Fibroblast of skin of abdomen (primary cell): ENCODE measurements at regions not wholly inside any gene's neighbourhood (a gene's known extent, or its start where the extent isn't known, plus 50 kb on each side); places are given as distances from the start of the nearest gene placed in this dataset.
"Not testable (repeated sequence)": the region's sequence is repeated elsewhere in the genome, so short reads cannot be mapped to it uniquely, and the experiment has no call there.

Experiments
- DNase-seq: peaks from one replicate; pipeline ENCODE4 v3.0.0-alpha.2; 2013

DNA sequence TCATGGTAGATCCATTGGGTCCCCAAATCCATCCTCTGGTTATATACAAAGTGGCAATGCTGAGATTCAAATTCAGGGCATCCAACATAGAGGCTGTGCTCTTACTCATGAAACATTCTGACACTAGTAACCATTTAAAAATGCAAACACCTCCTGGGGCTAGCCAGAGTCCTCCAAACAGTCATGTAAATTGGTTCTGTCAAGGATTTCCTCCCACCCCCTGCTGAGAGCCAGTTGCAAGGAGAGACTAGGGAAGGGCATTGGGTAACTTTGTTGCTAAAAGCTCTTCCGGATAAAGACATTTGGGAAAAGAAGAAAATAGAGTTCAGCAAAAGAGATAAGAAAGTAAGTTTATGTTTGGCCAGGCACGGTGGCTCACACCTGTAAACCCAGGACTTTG, 58.3 kb downstream of the ART5 start:
- DNase-seq, result peak; percentile 55

DNA sequence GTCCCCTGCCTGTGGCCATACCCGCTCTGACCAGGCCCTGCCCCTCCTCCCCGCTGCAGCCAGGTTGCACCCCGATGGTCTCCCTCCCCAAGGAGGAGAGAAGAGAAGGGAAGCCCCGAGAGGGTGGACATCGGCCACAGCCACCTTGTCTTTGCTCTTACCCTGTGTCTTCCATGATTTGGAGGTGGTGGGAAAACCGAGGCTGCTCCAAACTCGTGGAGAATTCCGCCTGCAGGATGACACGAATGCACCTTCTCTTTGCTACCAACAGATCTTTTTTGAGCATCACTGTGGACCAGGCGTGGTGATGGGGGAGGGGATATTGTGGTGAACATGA, 60.4 kb downstream of the ART5 start:
- DNase-seq, result not testable (repeated sequence)

- peak; percentile 1 for DNase-seq
These were observed 61.1 kb downstream of the ART5 start for GRCh38 chr11:3580487-3581388.

DNA sequence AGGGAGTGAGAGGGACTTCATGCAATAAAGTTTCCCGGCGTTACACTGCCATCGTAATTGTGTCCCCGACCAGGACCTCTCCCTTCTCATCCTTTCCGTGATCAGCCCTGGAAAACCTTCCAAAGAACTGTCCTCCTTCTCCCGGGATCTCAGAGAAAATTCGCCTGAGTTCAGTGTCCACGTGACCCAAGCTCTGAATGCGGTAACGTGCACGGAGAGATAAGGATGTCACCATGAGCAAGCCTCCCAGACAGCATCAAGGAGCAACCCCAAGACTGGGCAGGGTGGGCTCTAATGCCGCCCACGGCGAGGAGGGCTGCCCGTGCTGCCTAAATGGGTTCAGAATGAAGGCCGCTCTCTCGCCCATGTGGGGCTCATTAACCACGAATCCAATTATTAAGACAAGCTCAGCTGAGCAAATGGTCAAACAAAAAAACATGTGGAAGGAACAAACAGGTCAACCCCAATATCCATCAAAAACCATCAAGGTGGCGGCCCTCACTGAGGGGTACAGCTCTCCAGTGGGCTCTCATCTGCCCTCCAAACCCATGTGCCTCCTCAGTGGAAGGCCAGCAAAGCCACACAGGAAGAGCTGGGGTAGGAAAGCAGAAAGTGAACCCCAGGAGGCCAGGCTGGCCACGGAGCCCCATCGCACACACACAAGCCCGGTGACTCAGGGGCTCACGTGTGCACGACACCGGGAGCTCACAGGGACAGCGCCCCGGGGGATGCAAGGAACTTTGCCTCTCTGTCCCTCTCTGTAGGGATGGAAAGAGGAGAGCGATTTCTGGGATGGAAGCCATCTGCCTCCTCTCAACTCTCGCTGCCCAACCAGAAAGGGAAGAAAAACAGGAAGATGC, 62.0 kb downstream of the ART5 start:
- not testable (repeated sequence) for DNase-seq

DNA sequence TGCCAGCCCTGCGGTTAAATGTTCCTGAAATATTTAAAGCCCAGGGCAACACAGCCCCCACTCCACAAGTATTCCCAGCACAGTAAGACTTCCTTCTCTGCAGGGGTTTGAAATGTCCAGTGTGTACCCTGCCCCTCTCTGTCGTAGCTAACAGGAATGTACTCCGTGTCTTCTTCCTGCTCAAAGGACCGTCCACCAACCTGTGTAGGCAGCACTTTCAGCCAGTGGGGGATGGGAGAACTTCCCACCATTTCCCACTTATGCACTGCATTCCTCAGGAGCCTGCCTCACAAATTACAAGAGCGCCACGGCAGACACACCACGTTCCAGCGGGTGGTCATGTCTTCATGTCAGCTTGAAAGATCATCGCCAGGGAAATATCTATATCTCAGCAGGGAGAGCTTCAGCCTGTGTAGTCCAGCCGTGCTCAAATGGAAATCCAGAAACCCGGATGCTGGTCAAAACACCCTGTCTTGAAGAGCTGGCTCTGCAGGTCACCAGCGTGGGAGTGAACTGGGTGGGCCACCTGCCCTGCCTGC, 65.7 kb downstream of the ART5 start:
- DNase-seq, result peak; percentile 3

DNA sequence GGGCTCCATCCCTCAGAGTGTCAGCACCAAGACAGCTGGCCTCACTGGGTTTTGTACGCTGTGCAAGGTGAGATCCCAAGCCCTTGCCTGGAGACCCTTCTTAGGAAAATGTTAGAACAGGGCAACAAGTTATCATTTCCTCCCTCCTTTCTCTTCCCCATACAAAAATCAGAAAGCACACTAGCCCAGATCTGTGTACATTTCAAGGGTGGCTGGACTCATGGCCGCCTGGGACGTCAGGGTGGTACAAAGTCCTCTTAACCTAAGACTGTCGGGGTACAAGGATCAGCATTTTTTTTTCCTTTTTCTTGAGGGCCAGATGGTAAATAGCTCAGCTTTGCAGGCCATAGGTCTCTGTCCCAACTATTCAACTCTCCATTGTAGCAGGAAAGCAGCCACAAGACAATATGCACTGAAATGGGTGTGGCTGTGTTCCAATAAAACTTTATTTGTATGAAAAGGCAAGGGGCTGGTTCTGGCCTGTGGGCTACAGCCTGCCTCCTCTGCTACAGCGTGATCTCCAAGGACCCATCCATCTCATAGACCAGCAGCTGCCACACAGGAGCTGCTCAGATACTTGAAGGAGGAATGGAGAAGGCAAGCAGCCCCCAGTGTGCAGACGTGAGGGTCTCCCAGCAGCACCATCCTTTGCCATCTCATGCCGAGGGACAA, 68.7 kb downstream of the ART5 start:
- DNase-seq, result not testable (repeated sequence)

- DNase-seq, result not testable (repeated sequence)
These were observed 70.0 kb downstream of the ART5 start for GRCh38 chr11:3571752-3572151.

DNA sequence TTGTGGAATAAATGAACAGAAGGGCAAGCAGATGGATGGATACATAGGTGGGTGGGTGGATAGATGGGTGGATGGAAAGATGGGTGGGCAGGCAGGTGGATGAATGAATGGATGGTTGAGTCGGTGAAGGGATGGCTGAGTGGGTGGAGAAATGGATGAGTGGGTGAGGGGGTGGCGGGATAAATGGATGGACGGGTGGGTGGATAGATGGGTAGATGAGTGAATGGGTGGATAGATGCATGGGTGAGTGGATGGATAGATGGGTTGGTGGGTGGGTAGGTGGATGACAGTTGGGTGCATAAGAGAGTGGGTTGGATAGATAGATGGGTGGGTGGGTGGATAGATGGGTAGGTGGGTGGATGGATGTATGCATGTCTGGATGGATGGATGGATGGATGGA, 76.0 kb downstream of the ART5 start:
- not testable (repeated sequence) for DNase-seq

DNA sequence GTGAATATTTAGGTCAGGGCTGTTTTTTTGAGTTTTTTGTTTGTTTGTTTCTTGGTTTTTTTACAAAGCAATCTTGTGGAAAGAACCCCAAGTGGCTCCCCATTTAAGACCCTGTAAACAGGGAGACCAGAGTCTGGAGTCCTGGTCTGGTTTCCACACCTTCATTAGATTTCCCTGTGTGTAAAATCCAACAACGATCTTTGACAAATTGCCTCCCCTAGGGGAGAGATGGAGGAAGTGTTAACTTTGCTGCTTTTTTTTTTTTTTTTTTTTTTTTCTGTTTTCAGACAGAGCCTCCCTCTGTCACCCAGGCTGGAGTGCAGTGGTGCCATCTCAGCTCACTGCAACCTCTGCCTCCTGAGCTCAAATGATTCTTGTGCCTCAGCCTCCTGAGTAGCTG, 77.4 kb downstream of the ART5 start:
- DNase-seq, result not testable (repeated sequence)

- not testable (repeated sequence) for DNase-seq
These were observed 87.2 kb downstream of the ART5 start for GRCh38 chr11:3554621-3555020.

GRCh38 chr11:3544990-3545389, 96.8 kb downstream of the ART5 start:
- not testable (repeated sequence) for DNase-seq

- not testable (repeated sequence) for DNase-seq
These were observed 103.6 kb downstream of the ART5 start for GRCh38 chr11:3538220-3538619.

- not testable (repeated sequence) for DNase-seq
These were observed 104.5 kb downstream of the ART5 start for GRCh38 chr11:3537254-3537653.

DNA sequence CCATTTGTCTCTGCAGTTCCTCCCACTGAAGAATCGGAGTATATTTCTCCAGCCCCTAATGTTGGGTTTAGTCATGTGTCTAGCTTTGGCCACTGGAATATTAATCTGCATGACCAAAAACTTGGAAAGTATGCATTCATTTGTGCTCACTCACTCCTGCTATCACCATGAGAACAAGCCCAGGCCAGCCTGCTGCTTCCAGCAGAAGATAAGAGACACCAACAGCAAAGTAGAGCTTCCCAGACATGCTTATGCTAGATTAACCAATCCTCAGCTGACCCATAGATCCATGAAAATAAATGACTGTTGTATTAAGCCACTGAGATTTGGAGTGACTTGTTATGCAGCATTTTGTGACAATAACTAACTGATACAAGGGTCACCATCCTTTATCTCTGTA, 108.8 kb downstream of the ART5 start:
- DNase-seq, result not testable (repeated sequence)

DNA sequence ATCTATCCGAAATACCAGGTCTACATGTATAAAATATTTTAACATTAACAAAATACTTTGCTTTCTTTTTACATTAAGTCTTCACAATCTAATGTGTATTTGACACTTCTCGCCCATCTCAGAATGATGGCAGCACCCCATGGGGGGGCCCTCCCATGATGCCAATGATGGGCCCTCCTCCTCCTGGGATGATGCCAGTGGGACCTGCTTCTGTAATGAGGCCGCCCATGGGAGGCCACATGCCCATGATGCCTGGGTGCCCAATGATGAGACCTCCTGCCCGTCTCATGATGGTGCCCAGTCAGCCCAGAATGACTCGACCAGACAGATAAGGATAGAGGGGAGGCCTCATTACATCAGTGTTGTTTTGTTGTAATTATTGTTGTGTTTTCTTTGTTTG, 110.5 kb downstream of the ART5 start:
- DNase-seq, result not testable (repeated sequence)

GRCh38 chr11:3523567-3523966, 118.2 kb downstream of the ART5 start:
- DNase-seq, result not testable (repeated sequence)

- DNase-seq, result not testable (repeated sequence)
These were observed 120.9 kb downstream of the ART5 start for GRCh38 chr11:3520905-3521304.

DNA sequence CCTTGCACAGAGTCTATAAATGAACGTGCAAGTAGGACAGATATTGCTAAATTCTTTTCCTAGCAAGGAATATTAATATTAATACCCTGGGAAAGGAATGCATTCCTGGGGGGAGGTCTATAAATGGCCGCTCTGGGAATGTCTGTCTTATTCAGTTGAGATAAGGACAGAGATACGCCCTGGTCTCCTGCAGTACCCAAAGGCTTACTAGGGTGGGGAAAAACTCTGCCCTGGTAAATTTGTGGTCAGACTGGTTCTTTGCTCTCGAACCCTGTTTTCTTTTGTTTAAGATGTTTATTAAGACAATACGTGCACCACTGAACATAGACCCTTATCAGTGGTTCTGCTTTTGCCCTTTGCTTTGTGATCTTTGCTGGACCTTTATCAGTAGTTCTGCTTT, 122.0 kb downstream of the ART5 start:
- not testable (repeated sequence) for DNase-seq

- DNase-seq, result not testable (repeated sequence)
These were observed 124.7 kb downstream of the ART5 start for GRCh38 chr11:3516934-3517567.

- DNase-seq, result not testable (repeated sequence)
These were observed 125.4 kb downstream of the ART5 start for GRCh38 chr11:3516345-3516933.

- not testable (repeated sequence) for DNase-seq
These were observed 127.0 kb downstream of the ART5 start for GRCh38 chr11:3514635-3515424.
